ENCODE measurements at regions not wholly inside any gene's neighbourhood (a gene's known extent, or its start where the extent isn't known, plus 50 kb on each side); places are given as distances from the start of the nearest gene placed in this dataset.

- no peak for TF ChIP-seq GATA3 (IDR thresholded peaks at IDR 0.05; ENCODE audit: low read depth, low read length)
- TF ChIP-seq GATA2 (IDR thresholded peaks at IDR 0.05; ENCODE audit: low read depth, low read length): no peak
Measured at GRCh38 chr4:187921946-187922623, 73.5 kb upstream of the ZFP42 start.
